ENCODE measurements at regions not wholly inside any gene's neighbourhood (a gene's known extent, or its start where the extent isn't known, plus 50 kb on each side); places are given as distances from the start of the nearest gene placed in this dataset.

GRCh38 chr9:31355965-31356364, 1028.5 kb upstream of the ACO1 start:
- Mint-ChIP-seq H3K36me3 (ENCODE audit: insufficient read depth, unreplicated experiment) (no peaks in the 10 kb centered on the region), H3K9me3 (ENCODE audit: unreplicated experiment) (no peaks in the 10 kb centered on the region), H3K27me3 (ENCODE audit: insufficient read depth, unreplicated experiment) (no peaks in the 10 kb centered on the region), H3K4me3 (ENCODE audit: unreplicated experiment) (no peak overlapping the region), H3K27ac (ENCODE audit: unreplicated experiment) (no peak overlapping the region), H3K4me1 (ENCODE audit: low read depth, unreplicated experiment) (no peaks in the 10 kb centered on the region)
- intact Hi-C loops (cut with micrococcal nuclease; ENCODE audit: unreplicated experiment): no loop called here
- Histone ChIP-seq H3K4me3 (ENCODE audit: low read depth, low read length) (no peak overlapping the region), H3K27me3 (replicated peaks; ENCODE audit: control insufficient read depth, insufficient read depth, low read length) (no peaks in the 10 kb centered on the region), H3K9me3 (no peaks in the 10 kb centered on the region), H3K4me1 (no peaks in the 10 kb centered on the region), H3K36me3 (ENCODE audit: control insufficient read depth, insufficient read depth, low read length) (no peaks in the 10 kb centered on the region)
- no TSS peak for BruUV-seq (replicated peaks)
- CTCF ChIA-PET: no interaction called here
- POLR2A ChIA-PET: no interaction called here
- DNase-seq: no peak
- TF ChIP-seq CTCF (IDR thresholded peaks at IDR 0.05; ENCODE audit: insufficient read depth in 1 of 2, low read depth in 1 of 2, low read length in 1 of 2, severe bottlenecking in 1 of 2, unreplicated experiment in 1 of 2): no peak

- H3K4me1 ChIP-seq: no peaks in the 10 kb centered on the region
- H3K4me1 Mint-ChIP-seq (ENCODE audit: low read depth, unreplicated experiment): no peaks in the 10 kb centered on the region
- TF ChIP-seq CTCF (IDR thresholded peaks at IDR 0.05; ENCODE audit: insufficient read depth in 1 of 2, low read depth in 1 of 2, low read length in 1 of 2, severe bottlenecking in 1 of 2, unreplicated experiment in 1 of 2): no peak
- no peaks in the 10 kb centered on the region for H3K36me3 ChIP-seq (ENCODE audit: control insufficient read depth, insufficient read depth, low read length)
- H3K9me3 Mint-ChIP-seq (ENCODE audit: unreplicated experiment): no peaks in the 10 kb centered on the region
- ChIA-PET POLR2A (no interaction called here), CTCF (no interaction called here)
- H3K4me3 ChIP-seq (ENCODE audit: low read depth, low read length): no peak overlapping the region
- H3K27me3 Mint-ChIP-seq (ENCODE audit: insufficient read depth, unreplicated experiment): no peaks in the 10 kb centered on the region
- DNase-seq: no peak
- no peaks in the 10 kb centered on the region for H3K27me3 ChIP-seq (replicated peaks; ENCODE audit: control insufficient read depth, insufficient read depth, low read length)
- BruUV-seq (replicated peaks): no TSS peak
- H3K36me3 Mint-ChIP-seq (ENCODE audit: insufficient read depth, unreplicated experiment): no peaks in the 10 kb centered on the region
- no peaks in the 10 kb centered on the region for H3K9me3 ChIP-seq
- no peak overlapping the region for H3K4me3 Mint-ChIP-seq (ENCODE audit: unreplicated experiment)
- no peak overlapping the region for H3K27ac Mint-ChIP-seq (ENCODE audit: unreplicated experiment)
- intact Hi-C loops (cut with micrococcal nuclease; ENCODE audit: unreplicated experiment): no loop called here
Measured at GRCh38 chr9:31359071-31359470, 1025.4 kb upstream of the ACO1 start.

GRCh38 chr9:31364171-31364570, 1020.3 kb upstream of the ACO1 start:
- BruUV-seq (replicated peaks): no TSS peak

More at GRCh38 chr9:31364171-31364570, 1020.3 kb upstream of the ACO1 start:
- Mint-ChIP-seq H3K27me3 (ENCODE audit: insufficient read depth, unreplicated experiment) (no peaks in the 10 kb centered on the region), H3K4me1 (ENCODE audit: low read depth, unreplicated experiment) (no peaks in the 10 kb centered on the region), H3K36me3 (ENCODE audit: insufficient read depth, unreplicated experiment) (no peaks in the 10 kb centered on the region), H3K4me3 (ENCODE audit: unreplicated experiment) (no peak overlapping the region), H3K9me3 (ENCODE audit: unreplicated experiment) (no peaks in the 10 kb centered on the region), H3K27ac (ENCODE audit: unreplicated experiment) (no peak overlapping the region)
- H3K9me3 ChIP-seq: no peaks in the 10 kb centered on the region
- ChIA-PET POLR2A (no interaction called here), CTCF (no interaction called here)
- no peaks in the 10 kb centered on the region for H3K4me1 ChIP-seq
- H3K36me3 ChIP-seq (ENCODE audit: control insufficient read depth, insufficient read depth, low read length): no peaks in the 10 kb centered on the region
- no peaks in the 10 kb centered on the region for H3K27me3 ChIP-seq (replicated peaks; ENCODE audit: control insufficient read depth, insufficient read depth, low read length)
- intact Hi-C loops (cut with micrococcal nuclease; ENCODE audit: unreplicated experiment): no loop called here
- DNase-seq: no peak
- H3K4me3 ChIP-seq (ENCODE audit: low read depth, low read length): no peak overlapping the region
- TF ChIP-seq CTCF (IDR thresholded peaks at IDR 0.05; ENCODE audit: insufficient read depth in 1 of 2, low read depth in 1 of 2, low read length in 1 of 2, severe bottlenecking in 1 of 2, unreplicated experiment in 1 of 2): no peak
